ENCODE measurements at regions not wholly inside any gene's neighbourhood (a gene's known extent, or its start where the extent isn't known, plus 50 kb on each side); places are given as distances from the start of the nearest gene placed in this dataset.
A peak's percentile ranks its signal among the peaks of the same experiment; 100 is the strongest.

DNA sequence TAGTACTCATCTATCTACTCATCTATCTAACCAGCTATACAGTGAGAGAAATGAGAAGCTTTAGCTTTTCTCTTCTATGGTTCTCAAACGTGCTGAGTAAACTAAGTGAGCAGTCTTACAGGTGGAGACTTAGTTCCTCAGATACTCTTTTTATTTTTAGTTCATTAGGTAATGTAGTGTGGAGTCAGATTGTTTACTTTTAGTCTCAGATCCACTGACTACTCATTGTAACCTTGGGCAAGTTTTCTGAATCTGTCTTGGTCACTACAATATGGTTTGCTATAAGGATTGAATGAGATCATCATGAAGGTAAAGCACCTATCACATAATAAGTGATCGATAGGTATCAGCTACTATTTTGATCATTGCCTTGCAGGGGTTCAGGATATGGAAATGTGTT is 160.1 kb downstream of the RAB38 start:
- ChIA-PET POLR2A (ENCODE audit: unreplicated experiment) (interaction anchor here (0.6 kb wide), 4 partner anchors 88 to 268 kb away, joined by 3 read pairs; no protein-coding TSS in a partner anchor), CTCF (interaction anchor here (0.6 to 2.3 kb wide), 10 partner anchors 67 to 1076 kb away, joined by 3 to 18 read pairs (median 6); no protein-coding TSS in a partner anchor)
- H3K4me3 ChIP-seq (ENCODE audit: low read length), result no peak overlapping the region
- H3K9me2 ChIP-seq (replicated peaks; ENCODE audit: low read length), result no peaks in the 10 kb centered on the region
- DNase-seq, result peak; percentile 61
- TF ChIP-seq, protein P1, sequence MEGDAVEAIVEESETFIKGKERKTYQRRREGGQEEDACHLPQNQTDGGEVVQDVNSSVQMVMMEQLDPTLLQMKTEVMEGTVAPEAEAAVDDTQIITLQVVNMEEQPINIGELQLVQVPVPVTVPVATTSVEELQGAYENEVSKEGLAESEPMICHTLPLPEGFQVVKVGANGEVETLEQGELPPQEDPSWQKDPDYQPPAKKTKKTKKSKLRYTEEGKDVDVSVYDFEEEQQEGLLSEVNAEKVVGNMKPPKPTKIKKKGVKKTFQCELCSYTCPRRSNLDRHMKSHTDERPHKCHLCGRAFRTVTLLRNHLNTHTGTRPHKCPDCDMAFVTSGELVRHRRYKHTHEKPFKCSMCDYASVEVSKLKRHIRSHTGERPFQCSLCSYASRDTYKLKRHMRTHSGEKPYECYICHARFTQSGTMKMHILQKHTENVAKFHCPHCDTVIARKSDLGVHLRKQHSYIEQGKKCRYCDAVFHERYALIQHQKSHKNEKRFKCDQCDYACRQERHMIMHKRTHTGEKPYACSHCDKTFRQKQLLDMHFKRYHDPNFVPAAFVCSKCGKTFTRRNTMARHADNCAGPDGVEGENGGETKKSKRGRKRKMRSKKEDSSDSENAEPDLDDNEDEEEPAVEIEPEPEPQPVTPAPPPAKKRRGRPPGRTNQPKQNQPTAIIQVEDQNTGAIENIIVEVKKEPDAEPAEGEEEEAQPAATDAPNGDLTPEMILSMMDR (conservative IDR thresholded peaks at IDR 0.05; ENCODE audit: low read depth, low read length), result no peak
- no peak for TF ChIP-seq EZH2 (IDR thresholded peaks at IDR 0.05; ENCODE audit: low read length, unreplicated experiment)
- no peak for TF ChIP-seq EZH2phosphoT487 (IDR thresholded peaks at IDR 0.05; ENCODE audit: borderline replicate concordance, low read length)
- peak; percentile 71 for ATAC-seq
- no peak overlapping the region for H3K9ac ChIP-seq (ENCODE audit: low read length)
- 0 out of 2 replicates have a peak overlapping the region, but pooled peaks have one; percentile 13 for H2AFZ ChIP-seq (ENCODE audit: low read length)
- H3K79me2 ChIP-seq (ENCODE audit: low read length), result no peaks in the 10 kb centered on the region
- no peaks in the 10 kb centered on the region for H3K27me3 ChIP-seq (ENCODE audit: low read length)
- no peaks in the 10 kb centered on the region for H3K9me3 ChIP-seq (ENCODE audit: low read length)
- no TSS peak for BruUV-seq (replicated peaks)
- 0 out of 2 replicates have a peak overlapping the region, but pooled peaks have one; percentile 3 for H3K27ac ChIP-seq (ENCODE audit: low read length)
- H3K4me1 ChIP-seq (ENCODE audit: insufficient read depth, low read length), result peaks cover 21% of the 10 kb centered on the region
- intact Hi-C loops (cut with micrococcal nuclease), result no loop called here
- no peaks in the 10 kb centered on the region for H3K36me3 ChIP-seq (ENCODE audit: low read depth, low read length)
- peak overlapping the region; percentile 32 for H3K4me2 ChIP-seq (ENCODE audit: low read length)
- H4K20me1 ChIP-seq (ENCODE audit: low read length), result no peaks in the 10 kb centered on the region
- no peaks in the 10 kb centered on the region for H3F3A ChIP-seq (ENCODE audit: low read length, unreplicated experiment)

DNA sequence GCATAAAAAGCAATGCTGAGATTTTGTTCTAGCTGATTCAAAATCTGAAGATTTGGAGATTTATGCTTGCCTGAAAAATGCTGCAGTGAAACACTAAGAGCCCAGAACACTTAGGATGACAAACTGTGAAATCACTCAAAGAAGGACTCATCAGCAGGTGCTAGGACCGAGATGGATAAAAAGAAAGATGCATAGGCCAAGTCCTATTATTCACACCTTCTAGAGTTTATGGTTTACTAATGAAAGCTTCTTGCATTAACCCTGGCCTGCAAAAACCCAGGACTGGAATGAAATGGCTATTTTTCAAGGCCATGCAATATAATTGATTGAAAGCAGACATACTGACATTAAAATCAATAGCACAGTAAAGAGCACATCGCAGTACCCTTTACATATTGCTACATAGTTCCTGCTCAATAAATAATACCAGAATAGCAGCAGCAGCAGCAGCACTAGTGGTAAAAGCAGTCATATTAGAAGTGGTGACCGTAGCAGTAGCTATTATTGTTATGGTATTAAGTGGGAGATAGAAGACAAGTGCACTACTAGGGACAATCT is 161.7 kb downstream of the RAB38 start:
- no peak for DNase-seq
- POLR2A ChIA-PET (ENCODE audit: unreplicated experiment), result no interaction called here
- Histone ChIP-seq H3K4me3 (ENCODE audit: low read length) (no peak overlapping the region), H3K79me2 (ENCODE audit: low read length) (no peaks in the 10 kb centered on the region), H3K4me2 (ENCODE audit: low read length) (no peak overlapping the region), H3K4me1 (ENCODE audit: insufficient read depth, low read length) (peaks cover 21% of the 10 kb centered on the region), H3K27me3 (ENCODE audit: low read length) (no peaks in the 10 kb centered on the region), H3F3A (ENCODE audit: low read length, unreplicated experiment) (no peaks in the 10 kb centered on the region), H3K9ac (ENCODE audit: low read length) (no peak overlapping the region), H2AFZ (ENCODE audit: low read length) (no peak overlapping the region), H4K20me1 (ENCODE audit: low read length) (no peaks in the 10 kb centered on the region), H3K9me2 (replicated peaks; ENCODE audit: low read length) (no peaks in the 10 kb centered on the region), H3K9me3 (ENCODE audit: low read length) (no peaks in the 10 kb centered on the region), H3K36me3 (ENCODE audit: low read depth, low read length) (no peaks in the 10 kb centered on the region), H3K27ac (ENCODE audit: low read length) (no peak overlapping the region)
- CTCF ChIA-PET, result no interaction called here
- TF ChIP-seq, protein P1 (conservative IDR thresholded peaks at IDR 0.05; ENCODE audit: low read depth, low read length), result no peak
- TF ChIP-seq EZH2 (IDR thresholded peaks at IDR 0.05; ENCODE audit: low read length, unreplicated experiment), result no peak
- TF ChIP-seq EZH2phosphoT487 (IDR thresholded peaks at IDR 0.05; ENCODE audit: borderline replicate concordance, low read length), result no peak
- no peak for ATAC-seq
- intact Hi-C loops (cut with micrococcal nuclease), result no loop called here
- BruUV-seq (replicated peaks), result no TSS peak

DNA sequence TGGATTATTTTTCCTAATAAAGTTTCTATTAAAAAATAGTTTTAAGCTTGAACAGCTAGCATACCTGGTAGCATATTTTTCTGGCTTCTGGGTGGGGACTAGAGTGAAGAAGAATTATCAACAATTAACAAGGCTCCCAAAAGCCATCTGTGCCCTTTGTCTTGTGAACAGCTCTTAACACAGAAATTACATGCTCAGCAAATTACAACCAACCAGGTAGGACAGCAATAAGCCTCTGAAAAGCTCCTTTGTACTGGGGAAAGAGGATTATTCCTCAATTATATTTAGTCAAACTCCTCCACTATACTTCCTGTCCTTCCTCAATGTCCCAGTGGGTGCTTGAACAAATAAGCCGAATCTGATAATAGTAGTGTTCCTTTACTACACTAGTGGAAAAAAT is 162.8 kb downstream of the RAB38 start:
- TF ChIP-seq EZH2phosphoT487 (IDR thresholded peaks at IDR 0.05; ENCODE audit: borderline replicate concordance, low read length) (no peak), EZH2 (IDR thresholded peaks at IDR 0.05; ENCODE audit: low read length, unreplicated experiment) (no peak)
- TF ChIP-seq, protein P1 (conservative IDR thresholded peaks at IDR 0.05; ENCODE audit: low read depth, low read length), result no peak
- POLR2A ChIA-PET (ENCODE audit: unreplicated experiment), result no interaction called here
- intact Hi-C loops (cut with micrococcal nuclease), result no loop called here
- DNase-seq (no peak), ATAC-seq (no peak)
- H3K36me3 ChIP-seq (ENCODE audit: low read depth, low read length), result no peaks in the 10 kb centered on the region
- H3K9ac ChIP-seq (ENCODE audit: low read length), result no peak overlapping the region
- H3K79me2 ChIP-seq (ENCODE audit: low read length), result no peaks in the 10 kb centered on the region
- H3K27ac ChIP-seq (ENCODE audit: low read length), result no peak overlapping the region
- H2AFZ ChIP-seq (ENCODE audit: low read length), result no peak overlapping the region
- no TSS peak for BruUV-seq (replicated peaks)
- CTCF ChIA-PET, result no interaction called here
- H3F3A ChIP-seq (ENCODE audit: low read length, unreplicated experiment), result no peaks in the 10 kb centered on the region
- no peak overlapping the region for H3K4me2 ChIP-seq (ENCODE audit: low read length)
- peaks cover 21% of the 10 kb centered on the region for H3K4me1 ChIP-seq (ENCODE audit: insufficient read depth, low read length)
- H3K9me3 ChIP-seq (ENCODE audit: low read length), result no peaks in the 10 kb centered on the region
- no peaks in the 10 kb centered on the region for H3K27me3 ChIP-seq (ENCODE audit: low read length)
- H3K9me2 ChIP-seq (replicated peaks; ENCODE audit: low read length), result no peaks in the 10 kb centered on the region
- no peak overlapping the region for H3K4me3 ChIP-seq (ENCODE audit: low read length)
- no peaks in the 10 kb centered on the region for H4K20me1 ChIP-seq (ENCODE audit: low read length)

Data from PC-3 (cell line).